Activated CD4-positive, alpha-beta T cell treated with anti-CD3 and anti-CD28 coated beads, Interleukin-2, Interleukin-6, amounts not matched to agents 100 ng/mL and 50 ng/mL, durations not matched to agents 16 hours and 8 hours (primary cell): ENCODE measurements at regions not wholly inside any gene's neighbourhood (a gene's known extent, or its start where the extent isn't known, plus 50 kb on each side); places are given as distances from the start of the nearest gene placed in this dataset.

Source experiments
- DNase-seq: peaks from one replicate; pipeline ENCODE4 v3.0.0-alpha.2; 2020

GRCh38 chr2:128403814-128404708, 85.4 kb upstream of the HS6ST1 start:
- DNase-seq, result no peak

DNA sequence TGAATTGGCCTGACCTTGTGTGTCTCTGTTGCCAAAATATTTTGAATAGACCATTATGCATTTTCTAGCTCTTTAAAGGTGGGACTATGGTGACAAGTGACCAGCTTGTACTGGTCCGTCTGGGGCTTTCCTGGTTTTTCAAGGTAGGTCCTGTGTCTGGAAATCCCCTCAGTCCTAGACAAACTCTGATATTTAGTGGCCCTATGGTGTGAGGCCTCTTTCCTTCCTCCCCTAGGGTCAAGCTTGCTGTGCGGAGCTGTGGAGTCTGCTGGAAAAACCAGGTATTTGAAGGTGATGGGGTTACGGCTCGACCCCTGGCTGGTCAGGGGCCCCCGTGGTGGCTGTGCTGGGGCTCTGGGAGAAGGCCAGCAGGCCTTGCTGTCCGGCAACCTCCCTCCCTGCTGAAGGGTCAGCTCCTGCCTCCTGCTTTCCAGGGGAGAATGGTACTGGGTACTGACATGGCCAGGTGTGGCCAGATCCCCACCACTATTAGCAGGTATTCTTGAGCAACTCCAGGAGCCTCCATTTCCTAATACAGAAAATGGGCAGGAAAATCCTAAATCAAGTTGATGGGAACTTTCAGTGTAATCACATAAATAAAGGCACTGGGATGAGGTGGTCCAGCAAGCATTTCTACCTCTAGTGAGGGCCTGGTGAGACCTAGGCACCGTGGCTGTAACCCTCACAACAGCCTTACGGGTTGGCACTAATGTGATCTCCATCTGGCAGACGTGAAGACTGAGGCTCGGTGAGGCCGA, 86.2 kb upstream of the HS6ST1 start:
- DNase-seq, result no peak

DNA sequence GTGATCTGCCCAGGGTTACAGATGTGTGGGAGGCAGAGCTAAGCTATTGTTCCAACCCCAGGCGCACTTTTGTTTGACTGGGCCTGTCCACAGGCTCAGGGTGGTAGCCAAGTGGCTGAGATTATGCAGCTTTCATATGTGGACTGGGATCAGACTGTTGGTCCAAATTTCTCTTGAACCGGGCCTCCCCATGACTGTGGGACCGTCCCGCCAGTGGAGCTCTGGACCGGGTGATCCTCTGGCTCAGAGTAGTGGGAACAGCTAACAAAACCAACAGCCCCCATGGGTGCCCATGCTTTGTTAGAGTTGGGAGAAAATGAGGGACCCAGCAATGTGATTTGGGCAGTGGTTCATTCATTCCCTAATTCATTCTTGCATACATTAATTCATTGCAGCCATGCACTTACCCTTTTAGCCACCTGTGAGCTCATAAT, 86.8 kb upstream of the HS6ST1 start:
- DNase-seq, result no peak

DNA sequence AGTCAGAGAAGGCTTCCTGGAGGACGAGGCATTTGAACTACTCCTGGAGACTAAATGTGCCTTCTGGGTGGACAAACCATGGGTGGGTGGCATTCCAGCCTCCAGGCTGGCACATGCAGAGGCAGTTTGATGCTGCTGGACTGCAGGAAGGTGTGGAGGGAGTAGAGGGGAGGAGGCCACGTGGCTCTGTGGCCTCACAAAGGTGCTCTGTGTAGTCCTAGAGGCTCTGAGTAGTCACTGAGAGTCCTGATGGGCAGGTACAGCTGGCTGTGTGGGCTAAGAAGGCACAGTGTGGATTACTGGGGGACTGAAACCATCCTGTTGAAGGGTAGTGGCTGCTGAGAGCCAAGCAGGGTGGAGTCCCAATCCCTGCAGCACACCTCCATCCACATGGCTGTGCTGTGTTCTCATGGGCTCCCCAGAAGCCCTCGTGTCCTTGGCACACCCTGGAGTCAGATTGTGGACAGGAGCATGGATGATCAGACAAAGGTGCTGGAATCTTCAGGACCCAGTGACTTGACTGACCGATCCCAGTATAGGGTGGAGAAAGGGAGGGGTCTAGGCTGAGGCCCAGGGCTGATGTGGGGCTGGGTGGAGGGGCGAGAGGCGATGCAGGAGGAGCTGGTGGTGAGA, 87.4 kb upstream of the HS6ST1 start:
- no peak for DNase-seq

GRCh38 chr2:128406736-128407554, 88.3 kb upstream of the HS6ST1 start:
- no peak for DNase-seq

- DNase-seq, result no peak
Measured at GRCh38 chr2:128408349-128409305, 90.0 kb upstream of the HS6ST1 start.

DNA sequence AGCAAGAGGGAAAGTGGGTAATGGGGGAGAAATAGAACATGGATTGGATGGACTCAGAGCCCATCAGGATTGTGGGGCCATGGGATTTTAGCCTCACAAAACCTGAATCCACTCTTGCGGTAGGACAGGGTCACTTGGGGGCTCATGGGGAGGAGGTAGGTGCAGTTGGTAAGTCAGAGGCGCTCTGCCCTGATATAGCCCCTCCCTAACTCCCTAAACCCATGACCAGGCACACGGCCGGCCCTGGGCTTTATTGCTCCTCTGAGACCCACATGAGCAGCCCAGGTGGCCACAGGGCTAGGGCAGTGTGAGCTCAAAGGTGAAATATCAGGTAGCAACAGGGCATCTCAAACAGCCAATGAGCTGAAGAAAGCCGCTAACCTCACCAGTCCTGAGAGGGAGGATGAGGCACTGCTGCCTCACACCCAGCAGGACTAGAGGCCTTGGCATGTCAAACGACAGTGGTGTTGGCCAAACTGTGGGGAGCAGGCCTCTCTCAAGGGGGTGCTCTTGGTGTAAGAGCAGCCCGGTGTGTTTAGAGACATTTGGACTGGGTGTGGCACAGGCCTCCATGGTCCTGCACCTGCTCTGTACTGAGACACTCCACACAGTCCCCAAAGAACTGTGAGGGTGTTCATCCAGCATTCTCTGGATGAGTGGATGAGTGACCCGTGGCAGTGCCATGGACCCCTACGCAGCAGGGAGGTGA, 90.8 kb upstream of the HS6ST1 start:
- DNase-seq, result no peak

- DNase-seq, result no peak
Measured at GRCh38 chr2:128410035-128410757, 91.5 kb upstream of the HS6ST1 start.

- DNase-seq, result no peak
Measured at GRCh38 chr2:128410758-128411215, 92.1 kb upstream of the HS6ST1 start.

DNA sequence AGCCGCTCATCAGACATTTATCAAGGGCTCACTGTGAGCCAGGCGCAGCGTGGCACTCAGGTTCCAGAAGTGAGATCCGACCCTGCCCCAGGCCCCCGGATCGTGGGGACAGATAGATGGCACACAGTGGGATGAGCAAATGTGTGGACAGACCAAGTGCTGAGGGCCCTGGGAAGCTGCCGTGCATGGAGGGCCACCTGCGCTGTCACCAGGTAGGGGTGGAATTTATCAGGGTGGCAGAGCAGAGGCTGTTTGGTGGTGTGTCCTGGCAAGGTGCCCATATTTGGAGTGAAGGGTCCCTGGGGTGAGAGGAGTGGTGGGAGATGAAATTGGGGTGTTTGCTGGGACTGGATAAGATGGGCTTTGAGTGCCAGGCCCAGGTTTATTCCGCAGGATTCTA, 92.8 kb upstream of the HS6ST1 start:
- no peak for DNase-seq

- no peak for DNase-seq
Measured at GRCh38 chr2:128412181-128412871, 93.7 kb upstream of the HS6ST1 start.

DNA sequence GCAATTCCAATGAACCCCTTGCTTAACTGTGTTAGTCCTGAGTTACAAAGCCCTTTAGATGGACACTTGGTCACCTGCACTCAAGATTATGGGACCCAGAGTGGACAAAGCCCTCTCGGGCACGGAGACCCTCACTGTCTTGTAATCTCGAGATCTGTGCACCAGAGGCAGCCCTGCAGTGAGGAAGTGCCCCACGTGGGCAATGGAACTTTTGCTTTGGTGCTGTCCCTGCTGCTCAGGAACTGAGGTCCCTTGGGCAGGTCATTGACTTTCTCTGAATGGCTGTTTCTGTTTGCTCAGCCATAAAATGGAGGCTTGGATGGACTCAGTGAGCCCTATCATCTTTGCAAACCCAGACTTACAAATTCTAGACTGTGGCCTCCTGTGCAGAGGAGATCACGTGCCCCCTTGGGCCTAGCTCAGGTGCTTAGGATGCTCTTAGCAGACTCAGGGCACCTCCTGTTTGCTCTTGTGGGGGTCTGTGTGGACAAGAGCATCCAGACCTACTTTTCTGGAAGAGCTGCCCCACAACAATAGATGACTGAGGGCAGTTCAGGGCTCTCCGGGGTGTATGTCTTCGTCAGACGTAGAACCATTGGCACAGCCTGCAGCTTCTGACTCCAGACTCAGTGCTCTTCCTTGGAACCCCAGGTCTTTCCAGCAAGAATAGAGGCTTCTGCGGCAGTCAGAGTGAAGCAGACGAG, 94.5 kb upstream of the HS6ST1 start:
- DNase-seq, result no peak

GRCh38 chr2:128413718-128414341, 95.2 kb upstream of the HS6ST1 start:
- no peak for DNase-seq

DNA sequence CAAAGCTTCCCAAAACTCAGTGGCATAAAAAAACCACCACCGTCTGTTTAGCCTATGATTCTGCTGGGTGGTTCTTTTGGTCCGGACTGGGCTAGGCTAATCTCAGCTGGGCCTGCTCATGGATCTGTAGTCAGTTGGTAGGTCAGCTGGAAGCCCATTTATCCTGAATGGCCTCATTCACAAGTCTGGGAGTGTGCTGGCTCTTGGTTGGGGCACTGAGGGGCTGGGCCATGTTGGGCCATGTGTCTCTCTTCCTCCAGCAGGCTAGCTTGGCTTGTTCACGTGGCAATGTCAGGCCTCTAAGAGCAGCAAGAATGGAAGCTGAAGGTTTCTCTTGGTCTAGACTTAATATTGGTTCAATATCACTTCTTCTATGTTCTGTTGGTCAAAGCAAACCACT, 95.7 kb upstream of the HS6ST1 start:
- DNase-seq, result no peak

DNA sequence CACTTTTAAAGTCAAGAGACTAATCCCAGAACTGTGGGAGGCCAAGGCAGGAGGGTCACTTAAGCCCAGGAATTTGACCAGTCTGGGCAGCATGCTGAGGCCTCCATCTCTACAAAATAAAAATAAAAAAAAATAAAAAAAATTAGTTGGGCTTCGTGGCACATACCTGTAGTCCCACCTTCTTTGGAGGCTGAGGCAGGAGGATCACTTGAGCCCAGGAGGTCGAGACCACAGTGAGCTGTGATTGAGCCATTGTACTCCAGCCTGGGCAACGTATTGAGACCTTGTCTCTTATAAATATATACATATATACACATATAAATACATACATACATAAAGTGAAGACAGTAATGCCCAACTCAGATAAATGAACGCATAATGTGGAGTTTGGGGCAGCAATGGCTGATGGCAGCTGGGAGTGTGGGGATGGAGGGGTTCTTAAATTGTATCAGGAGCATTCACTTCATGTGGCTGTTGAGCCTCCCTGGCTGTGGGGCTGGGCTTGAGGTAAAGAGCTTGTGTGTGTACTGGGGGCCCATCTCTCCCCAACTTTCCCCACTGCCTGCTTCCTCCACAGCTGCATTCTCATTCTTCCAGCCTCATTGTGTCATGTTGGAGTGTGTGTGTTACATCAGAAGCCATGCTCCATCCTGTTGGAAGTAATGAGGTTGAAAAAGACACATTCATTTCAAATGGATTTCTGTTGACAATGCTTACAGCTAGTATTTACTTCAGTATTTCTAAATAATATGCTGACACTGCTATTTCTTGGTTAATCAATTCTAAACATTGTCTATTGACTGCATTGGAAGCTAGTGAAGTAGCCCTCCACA, 96.5 kb upstream of the HS6ST1 start:
- DNase-seq, result no peak

- no peak for DNase-seq
Measured at GRCh38 chr2:128415779-128416061, 97.1 kb upstream of the HS6ST1 start.

GRCh38 chr2:128416109-128416785, 97.6 kb upstream of the HS6ST1 start:
- DNase-seq, result no peak
